ENCODE measurements at regions not wholly inside any gene's neighbourhood (a gene's known extent, or its start where the extent isn't known, plus 50 kb on each side); places are given as distances from the start of the nearest gene placed in this dataset.

GRCh38 chr13:77815330-77815729 lies 103.3 kb downstream of the EDNRB start:
- Mint-ChIP-seq H3K4me1 (ENCODE audit: low read depth) (no peaks in the 10 kb centered on the region), H3K36me3 (ENCODE audit: low read depth) (no peaks in the 10 kb centered on the region), H3K4me3 (ENCODE audit: unreplicated experiment) (no peak overlapping the region), H3K27me3 (ENCODE audit: low read depth) (peaks cover 7% of the 10 kb centered on the region), H3K9me3 (ENCODE audit: low read depth) (no peaks in the 10 kb centered on the region), H3K27ac (ENCODE audit: unreplicated experiment) (no peak overlapping the region)
- TF ChIP-seq CTCF (IDR thresholded peaks at IDR 0.05) = no peak
- no peak for DNase-seq (ENCODE audit: low spot score)

All from chondrocyte (in vitro differentiated cells).